OCI-LY3 (cell line): ENCODE measurements at regions not wholly inside any gene's neighbourhood (a gene's known extent, or its start where the extent isn't known, plus 50 kb on each side); places are given as distances from the start of the nearest gene placed in this dataset.

Source experiments
- H2AFZ ChIP-seq: fragments of 200-600, 300-600 bp; shearing (Covaris generic); 2 replicates; pipeline ENCODE4 v1.6.0; 2014; ENCODE audit warnings: antibody characterized with exemption, low read depth, low read length
- H3K27ac ChIP-seq: fragments of 200-600, 300-600 bp; sonication (generic); 2 replicates; pipeline ENCODE4 v1.5.1; 2014; ENCODE audit warnings: mild to moderate bottlenecking, low read length, moderate library complexity, mixed read lengths
- H3K27me3 ChIP-seq: fragments of 200-600, 300-600 bp; sonication (generic); 2 replicates; pipeline ENCODE4 v1.6.1; 2014; ENCODE audit warnings: low read depth, low read length, mixed read lengths
- H3K36me3 ChIP-seq: fragments of 200-600, 300-600 bp; sonication (generic); replicated peaks from 2 replicates; pipeline ENCODE3; 2014; ENCODE audit warnings: low read depth, low read length, mixed read lengths
- H3K4me1 ChIP-seq: fragments of 300-600, 200-600 bp; sonication (generic); 2 replicates; pipeline ENCODE4 v1.6.1; 2014; ENCODE audit warnings: low read length, mixed read lengths
- H3K4me2 ChIP-seq: fragments of 200-600, 300-600 bp; sonication (generic); 2 replicates; pipeline ENCODE4 v1.6.1; 2014; ENCODE audit warnings: low read length, mixed read lengths
- H3K4me3 ChIP-seq: fragments of 300-600, 200-600 bp; sonication (generic); 2 replicates; pipeline ENCODE4 v1.5.1; 2014; ENCODE audit warnings: antibody characterized with exemption, mild to moderate bottlenecking, low read length, moderate library complexity
- H3K79me2 ChIP-seq: fragments of 300-600, 200-600 bp; shearing (Covaris generic); 2 replicates; pipeline ENCODE4 v1.6.1; 2014; ENCODE audit warnings: mild to moderate bottlenecking, low read length, mixed read lengths
- H3K9ac ChIP-seq: fragments of 300-600, 200-600 bp; shearing (Covaris generic); 2 replicates; pipeline ENCODE4 v1.6.0; 2014; ENCODE audit warnings: mild to moderate bottlenecking, low read length, moderate library complexity
- H3K9me3 ChIP-seq: fragments of 200-600, 300-600 bp; shearing (Covaris generic); 2 replicates; pipeline ENCODE4 v1.6.1; 2014; ENCODE audit warnings: low read length, mixed read lengths; ENCODE audit not compliant: insufficient read depth
- H4K20me1 ChIP-seq: fragments of 200-600, 300-600 bp; sonication (generic); 2 replicates; pipeline ENCODE4 v1.6.1; 2016; ENCODE audit warnings: low read length, mixed read lengths; ENCODE audit not compliant: insufficient read depth
- CTCF ChIP-seq: fragments of 200-600, 300-600 bp; sonication (generic); IDR thresholded peaks from 2 replicates; pipeline ENCODE4 v1.5.1; 2014; ENCODE audit warnings: antibody characterized with exemption, low read length, low read depth
- EZH2phosphoT487 ChIP-seq: fragments of 200-600 bp; shearing (Covaris generic); IDR thresholded peaks from 2 replicates; pipeline ENCODE4 v1.6.1; 2018; ENCODE audit warnings: antibody characterized with exemption, mixed run types, low read depth

GRCh38 chr10:107275806-107276205, 111.3 kb upstream of the SORCS1 start:
- Histone ChIP-seq H3K9me3 (no peaks in the 10 kb centered on the region), H3K27ac (no peak overlapping the region), H3K9ac (no peak overlapping the region), H3K4me2 (no peak overlapping the region), H3K36me3 (no peaks in the 10 kb centered on the region), H2AFZ (no peak overlapping the region), H4K20me1 (no peaks in the 10 kb centered on the region), H3K27me3 (no peaks in the 10 kb centered on the region), H3K4me3 (no peak overlapping the region), H3K79me2 (no peaks in the 10 kb centered on the region), H3K4me1 (no peaks in the 10 kb centered on the region)
- TF ChIP-seq EZH2phosphoT487, result no peak
- TF ChIP-seq CTCF, result no peak

- Histone ChIP-seq H3K27me3 (no peaks in the 10 kb centered on the region), H4K20me1 (no peaks in the 10 kb centered on the region), H3K79me2 (no peaks in the 10 kb centered on the region), H2AFZ (no peak overlapping the region), H3K4me2 (no peak overlapping the region), H3K4me1 (no peaks in the 10 kb centered on the region), H3K9me3 (no peaks in the 10 kb centered on the region), H3K36me3 (no peaks in the 10 kb centered on the region), H3K4me3 (no peak overlapping the region), H3K9ac (no peak overlapping the region), H3K27ac (no peak overlapping the region)
- TF ChIP-seq EZH2phosphoT487, result no peak
- TF ChIP-seq CTCF, result no peak
Measured at GRCh38 chr10:107269626-107270025, 105.1 kb upstream of the SORCS1 start.

- H3K79me2 ChIP-seq, result no peaks in the 10 kb centered on the region
- no peak overlapping the region for H3K9ac ChIP-seq
- no peaks in the 10 kb centered on the region for H4K20me1 ChIP-seq
- no peaks in the 10 kb centered on the region for H3K9me3 ChIP-seq
- no peaks in the 10 kb centered on the region for H3K27me3 ChIP-seq
- H3K4me2 ChIP-seq, result no peak overlapping the region
- TF ChIP-seq CTCF, result peak; percentile 18; the same call in 1 of the 2 replicates
- TF ChIP-seq EZH2phosphoT487, result no peak
- H3K4me1 ChIP-seq, result no peaks in the 10 kb centered on the region
- no peak overlapping the region for H2AFZ ChIP-seq
- no peak overlapping the region for H3K4me3 ChIP-seq
- H3K27ac ChIP-seq, result no peak overlapping the region
- H3K36me3 ChIP-seq, result no peaks in the 10 kb centered on the region
Measured at GRCh38 chr10:107264742-107265141, 100.2 kb upstream of the SORCS1 start.

GRCh38 chr10:107244122-107244521, 79.6 kb upstream of the SORCS1 start:
- H3K79me2 ChIP-seq, result no peaks in the 10 kb centered on the region
- H3K27ac ChIP-seq, result no peak overlapping the region
- TF ChIP-seq EZH2phosphoT487, result no peak
- TF ChIP-seq CTCF, result no peak
- H3K9ac ChIP-seq, result no peak overlapping the region
- no peak overlapping the region for H2AFZ ChIP-seq
- H3K9me3 ChIP-seq, result no peaks in the 10 kb centered on the region
- no peak overlapping the region for H3K4me2 ChIP-seq
- H3K36me3 ChIP-seq, result no peaks in the 10 kb centered on the region
- H4K20me1 ChIP-seq, result no peaks in the 10 kb centered on the region
- H3K4me1 ChIP-seq, result no peaks in the 10 kb centered on the region
- H3K4me3 ChIP-seq, result no peak overlapping the region
- H3K27me3 ChIP-seq, result no peaks in the 10 kb centered on the region
